Activated B cell treated with CpG ODN at 0.5 μM for 24 hours (primary cell): ENCODE measurements at regions not wholly inside any gene's neighbourhood (a gene's known extent, or its start where the extent isn't known, plus 50 kb on each side); places are given as distances from the start of the nearest gene placed in this dataset.

Experiments used
- ATAC-seq: fragments of 200-7000 bp; cut with Tn5 transposase; one replicate; pipeline ENCODE4 v1.10.0; 2021; ENCODE audit warnings: low read depth, mild to moderate bottlenecking, moderate library complexity
- CTCF ChIA-PET: fragments of 350-600 bp; sonication (Branson Sonifier 250); formaldehyde crosslinking; loops from one replicate; lab custom pipeline; 2021; ENCODE audit warnings: antibody characterized with exemption; lab: Charles Lee
- POLR2A ChIA-PET: fragments of 350-600 bp; sonication (Branson Sonifier 250); formaldehyde crosslinking; loops from one replicate; lab custom pipeline; 2021; ENCODE audit warnings: antibody characterized with exemption; lab: Charles Lee
- DNase-seq: peaks from one replicate; pipeline ENCODE4 v3.0.0; 2022
- H3K27ac Mint-ChIP-seq: one replicate; pipeline ENCODE4 v1.8.0; 2020; ENCODE audit warnings: mixed read lengths
- H3K27me3 Mint-ChIP-seq: one replicate; pipeline ENCODE4 v1.8.0; 2021; ENCODE audit warnings: mixed read lengths
- H3K36me3 Mint-ChIP-seq: one replicate; pipeline ENCODE4 v1.8.0; 2021; ENCODE audit warnings: low read depth, mixed read lengths
- H3K4me1 Mint-ChIP-seq: one replicate; pipeline ENCODE4 v1.8.0; 2021; ENCODE audit warnings: mixed read lengths
- H3K4me3 Mint-ChIP-seq: one replicate; pipeline ENCODE4 v1.8.0; 2020; ENCODE audit warnings: mild to moderate bottlenecking, mixed read lengths
- H3K9me3 Mint-ChIP-seq: one replicate; pipeline ENCODE4 v1.8.0; 2020; ENCODE audit warnings: mixed read lengths
- intact Hi-C: fragments of 100-400 bp; cut with micrococcal nuclease; formaldehyde crosslinking; loops from one replicate; pipeline ENCODE4 v1.15.1; 2024
- TF ChIP-seq, protein P1 (sequence below): fragments of 200-600 bp; IDR thresholded peaks from one replicate; pipeline ENCODE4 v1.8.0; 2022; ENCODE audit warnings: antibody characterized with exemption, mild to moderate bottlenecking

DNA sequence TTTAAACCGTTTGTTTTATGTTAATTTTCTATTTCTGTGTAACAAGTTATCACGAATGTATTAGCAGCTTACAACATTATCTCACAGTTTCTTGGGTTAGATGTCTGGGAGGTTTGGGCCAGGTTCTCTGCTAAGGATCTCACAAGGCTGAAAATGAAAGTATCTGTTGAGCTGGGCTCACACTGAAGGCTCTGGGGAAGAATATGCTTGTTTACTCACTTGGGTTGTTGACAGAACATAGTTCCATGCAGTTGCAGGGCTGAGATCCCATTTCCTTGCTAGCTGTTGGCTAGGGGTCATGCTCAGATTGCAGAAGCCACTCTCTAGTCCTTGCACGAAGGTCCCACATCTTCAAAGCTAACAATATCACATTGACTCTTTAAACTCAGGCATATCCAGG, 266.6 kb upstream of the GNAI1 start:
- no peak overlapping the region for H3K27ac Mint-ChIP-seq
- H3K27me3 Mint-ChIP-seq, result no peaks in the 10 kb centered on the region
- CTCF ChIA-PET, result no interaction called here
- H3K9me3 Mint-ChIP-seq, result peaks cover 3% of the 10 kb centered on the region
- TF ChIP-seq, protein P1, sequence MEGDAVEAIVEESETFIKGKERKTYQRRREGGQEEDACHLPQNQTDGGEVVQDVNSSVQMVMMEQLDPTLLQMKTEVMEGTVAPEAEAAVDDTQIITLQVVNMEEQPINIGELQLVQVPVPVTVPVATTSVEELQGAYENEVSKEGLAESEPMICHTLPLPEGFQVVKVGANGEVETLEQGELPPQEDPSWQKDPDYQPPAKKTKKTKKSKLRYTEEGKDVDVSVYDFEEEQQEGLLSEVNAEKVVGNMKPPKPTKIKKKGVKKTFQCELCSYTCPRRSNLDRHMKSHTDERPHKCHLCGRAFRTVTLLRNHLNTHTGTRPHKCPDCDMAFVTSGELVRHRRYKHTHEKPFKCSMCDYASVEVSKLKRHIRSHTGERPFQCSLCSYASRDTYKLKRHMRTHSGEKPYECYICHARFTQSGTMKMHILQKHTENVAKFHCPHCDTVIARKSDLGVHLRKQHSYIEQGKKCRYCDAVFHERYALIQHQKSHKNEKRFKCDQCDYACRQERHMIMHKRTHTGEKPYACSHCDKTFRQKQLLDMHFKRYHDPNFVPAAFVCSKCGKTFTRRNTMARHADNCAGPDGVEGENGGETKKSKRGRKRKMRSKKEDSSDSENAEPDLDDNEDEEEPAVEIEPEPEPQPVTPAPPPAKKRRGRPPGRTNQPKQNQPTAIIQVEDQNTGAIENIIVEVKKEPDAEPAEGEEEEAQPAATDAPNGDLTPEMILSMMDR, result no peak
- no peak for DNase-seq
- POLR2A ChIA-PET, result no interaction called here
- ATAC-seq, result no peak
- H3K36me3 Mint-ChIP-seq, result no peaks in the 10 kb centered on the region
- H3K4me1 Mint-ChIP-seq, result no peaks in the 10 kb centered on the region
- no peak overlapping the region for H3K4me3 Mint-ChIP-seq
- intact Hi-C loops, result no loop called here

DNA sequence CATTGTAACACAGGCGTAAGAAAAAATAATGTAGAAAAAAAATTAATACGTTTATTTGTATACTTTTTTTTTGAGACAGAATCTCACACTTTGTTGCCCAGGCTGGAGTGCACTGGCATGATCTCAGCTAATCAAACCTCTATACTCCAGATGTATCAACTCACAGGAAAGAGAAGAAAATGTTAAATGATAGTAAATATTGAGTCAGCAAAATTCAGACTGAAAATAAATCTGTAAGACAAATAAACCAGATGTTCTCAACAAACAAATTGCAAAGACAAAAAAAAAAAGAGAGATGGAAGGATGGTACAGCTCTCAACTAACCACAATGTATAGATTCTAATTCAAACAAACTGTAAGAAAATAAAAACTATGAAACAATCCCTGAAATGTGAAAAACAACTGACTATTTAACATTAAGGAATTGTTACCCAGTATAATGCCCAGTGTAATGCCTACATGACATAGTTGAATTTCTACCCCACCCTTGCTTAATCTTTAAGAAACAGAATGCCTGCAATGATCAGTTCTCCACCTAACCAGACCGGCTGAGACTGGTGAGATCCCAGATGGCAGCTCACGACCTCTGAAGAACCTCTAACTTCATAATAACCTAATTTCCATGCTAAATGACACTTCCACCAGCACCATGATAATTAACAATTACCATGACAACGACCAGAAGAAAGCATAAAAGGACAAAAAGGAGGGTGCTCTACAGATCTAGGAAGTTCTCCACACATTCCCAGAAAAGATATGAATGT, 272.0 kb upstream of the GNAI1 start:
- ChIA-PET POLR2A (no interaction called here), CTCF (no interaction called here)
- DNase-seq (no peak), ATAC-seq (no peak)
- Mint-ChIP-seq H3K27me3 (no peaks in the 10 kb centered on the region), H3K36me3 (no peaks in the 10 kb centered on the region), H3K27ac (no peak overlapping the region), H3K9me3 (no peaks in the 10 kb centered on the region), H3K4me3 (no peak overlapping the region), H3K4me1 (no peaks in the 10 kb centered on the region)
- intact Hi-C loops, result no loop called here
- TF ChIP-seq, protein P1, result no peak

DNA sequence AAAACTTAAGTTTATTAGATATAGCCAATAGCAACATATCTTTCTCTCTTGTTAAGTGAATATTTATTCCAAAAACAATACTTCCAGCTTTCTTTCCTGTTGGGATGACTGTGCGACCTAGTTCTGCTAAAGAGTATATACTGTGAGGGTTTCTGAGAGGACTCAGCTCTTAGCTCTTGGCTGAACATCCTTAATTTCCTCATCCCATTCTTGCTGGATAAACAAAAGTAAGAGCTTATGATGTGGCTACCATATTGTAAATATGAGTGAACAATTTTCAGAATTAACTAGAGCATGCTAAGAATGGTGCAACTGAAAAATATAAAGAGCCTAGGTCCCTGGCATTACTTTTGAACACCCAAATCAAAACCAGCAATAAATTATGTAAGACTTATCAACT, 279.5 kb upstream of the GNAI1 start:
- Mint-ChIP-seq H3K9me3 (peaks cover 2% of the 10 kb centered on the region), H3K4me3 (no peak overlapping the region), H3K27me3 (no peaks in the 10 kb centered on the region), H3K4me1 (no peaks in the 10 kb centered on the region), H3K36me3 (no peaks in the 10 kb centered on the region), H3K27ac (no peak overlapping the region)
- TF ChIP-seq, protein P1, result no peak
- no peak for ATAC-seq
- intact Hi-C loops, result no loop called here
- no peak for DNase-seq
- ChIA-PET CTCF (no interaction called here), POLR2A (no interaction called here)

DNA sequence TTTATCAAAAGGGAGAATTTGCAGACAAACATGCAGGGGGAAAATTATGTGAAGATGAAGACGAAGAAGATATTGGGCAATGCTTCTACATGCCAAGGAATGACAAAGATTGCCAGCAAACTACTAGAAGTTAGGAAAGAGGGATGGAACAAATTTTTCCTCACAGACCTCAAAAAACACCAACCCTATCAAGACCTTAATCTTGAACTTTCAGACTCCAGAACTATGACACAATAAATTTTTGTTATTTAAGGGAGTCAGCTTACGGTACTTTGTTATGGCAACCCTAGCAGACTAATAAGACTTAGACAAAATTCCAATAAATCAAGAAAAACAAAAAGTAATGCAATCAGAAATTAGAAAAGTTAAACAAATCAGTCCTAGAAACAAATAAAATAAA, 280.0 kb upstream of the GNAI1 start:
- H3K27ac Mint-ChIP-seq, result no peak overlapping the region
- ChIA-PET CTCF (no interaction called here), POLR2A (no interaction called here)
- intact Hi-C loops, result no loop called here
- H3K27me3 Mint-ChIP-seq, result no peaks in the 10 kb centered on the region
- no peak for ATAC-seq
- TF ChIP-seq, protein P1, result no peak
- DNase-seq, result no peak
- peaks cover 2% of the 10 kb centered on the region for H3K9me3 Mint-ChIP-seq
- no peaks in the 10 kb centered on the region for H3K4me1 Mint-ChIP-seq
- H3K4me3 Mint-ChIP-seq, result no peak overlapping the region
- H3K36me3 Mint-ChIP-seq, result no peaks in the 10 kb centered on the region

DNA sequence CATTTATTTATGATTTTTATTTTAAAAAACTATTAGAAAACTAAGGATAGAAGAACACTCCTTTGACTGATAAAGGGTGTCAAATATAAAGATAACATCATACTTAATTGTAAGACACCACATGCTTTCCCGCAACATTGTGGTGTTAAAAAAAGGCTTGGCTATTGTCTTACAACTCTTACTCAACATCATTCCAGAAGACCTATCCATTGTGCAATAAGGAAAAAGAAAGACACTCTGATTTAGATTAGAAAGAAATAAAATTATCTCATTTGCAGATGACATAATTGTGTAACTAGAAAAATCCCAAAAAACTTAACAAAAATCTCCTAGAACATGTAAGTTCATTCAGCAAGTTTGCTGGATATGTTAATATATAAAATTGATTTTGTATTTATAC, 296.7 kb upstream of the GNAI1 start:
- Mint-ChIP-seq H3K27ac (no peak overlapping the region), H3K27me3 (no peaks in the 10 kb centered on the region), H3K4me1 (no peaks in the 10 kb centered on the region), H3K36me3 (no peaks in the 10 kb centered on the region), H3K9me3 (peaks cover 2% of the 10 kb centered on the region), H3K4me3 (no peak overlapping the region)
- ATAC-seq (no peak), DNase-seq (no peak)
- TF ChIP-seq, protein P1, result no peak
- POLR2A ChIA-PET, result no interaction called here
- CTCF ChIA-PET, result no interaction called here
- intact Hi-C loops, result no loop called here
